GM10248 (cell line): ENCODE measurements at regions not wholly inside any gene's neighbourhood (a gene's known extent, or its start where the extent isn't known, plus 50 kb on each side); places are given as distances from the start of the nearest gene placed in this dataset.

Source experiments
- CTCF ChIA-PET: fragments of 300-600 bp; sonication (Branson Sonifier 250); formaldehyde crosslinking; extraction: SDS; loops from one replicate; lab custom pipeline; 2021; ENCODE audit warnings: antibody characterized with exemption; lab: Yijun Ruan, JAX
- POLR2A ChIA-PET: fragments of 350-650 bp; sonication (Branson Sonifier 250); formaldehyde crosslinking; extraction: SDS; loops from one replicate; lab custom pipeline; 2020; ENCODE audit warnings: antibody characterized with exemption; lab: Yijun Ruan, JAX
- DNase-seq: peaks from one replicate; pipeline ENCODE4 v3.0.0; 2012; ENCODE audit errors: extremely low spot score
- TF ChIP-seq, protein P1 (sequence below): IDR thresholded peaks from 2 replicates; pipeline ENCODE4 v1.5.1; 2012; ENCODE audit warnings: mild to moderate bottlenecking, low read depth; ENCODE audit errors: extremely low read depth, missing control alignments, control extremely low read depth

DNA sequence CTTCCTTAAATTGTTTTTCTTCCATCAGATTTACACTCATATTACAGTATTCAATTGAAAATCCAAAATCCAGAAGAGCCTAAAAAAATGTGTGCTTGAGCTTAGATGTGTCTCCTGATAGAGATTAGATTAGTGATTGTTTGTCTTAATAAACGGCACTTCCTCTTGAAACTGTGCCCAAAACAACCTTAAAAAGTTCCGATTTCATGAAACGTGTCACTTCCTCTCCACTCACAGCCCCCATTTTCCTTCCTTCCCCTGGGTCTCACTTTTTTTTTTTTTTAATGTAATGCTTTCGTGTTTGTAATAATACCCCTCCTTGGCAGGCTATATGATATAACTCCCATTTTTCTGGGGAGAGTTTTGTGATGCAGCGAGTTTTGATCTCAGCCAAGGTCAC lies 114.8 kb upstream of the ADO start:
- TF ChIP-seq, protein P1, sequence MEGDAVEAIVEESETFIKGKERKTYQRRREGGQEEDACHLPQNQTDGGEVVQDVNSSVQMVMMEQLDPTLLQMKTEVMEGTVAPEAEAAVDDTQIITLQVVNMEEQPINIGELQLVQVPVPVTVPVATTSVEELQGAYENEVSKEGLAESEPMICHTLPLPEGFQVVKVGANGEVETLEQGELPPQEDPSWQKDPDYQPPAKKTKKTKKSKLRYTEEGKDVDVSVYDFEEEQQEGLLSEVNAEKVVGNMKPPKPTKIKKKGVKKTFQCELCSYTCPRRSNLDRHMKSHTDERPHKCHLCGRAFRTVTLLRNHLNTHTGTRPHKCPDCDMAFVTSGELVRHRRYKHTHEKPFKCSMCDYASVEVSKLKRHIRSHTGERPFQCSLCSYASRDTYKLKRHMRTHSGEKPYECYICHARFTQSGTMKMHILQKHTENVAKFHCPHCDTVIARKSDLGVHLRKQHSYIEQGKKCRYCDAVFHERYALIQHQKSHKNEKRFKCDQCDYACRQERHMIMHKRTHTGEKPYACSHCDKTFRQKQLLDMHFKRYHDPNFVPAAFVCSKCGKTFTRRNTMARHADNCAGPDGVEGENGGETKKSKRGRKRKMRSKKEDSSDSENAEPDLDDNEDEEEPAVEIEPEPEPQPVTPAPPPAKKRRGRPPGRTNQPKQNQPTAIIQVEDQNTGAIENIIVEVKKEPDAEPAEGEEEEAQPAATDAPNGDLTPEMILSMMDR = no peak
- ChIA-PET CTCF (interaction anchor here (1.3 to 1.9 kb wide), 2 partner anchors 11 to 42 kb away, joined by 3 to 8 read pairs; no protein-coding TSS in a partner anchor), POLR2A (no interaction called here)
- DNase-seq = no peak

DNA sequence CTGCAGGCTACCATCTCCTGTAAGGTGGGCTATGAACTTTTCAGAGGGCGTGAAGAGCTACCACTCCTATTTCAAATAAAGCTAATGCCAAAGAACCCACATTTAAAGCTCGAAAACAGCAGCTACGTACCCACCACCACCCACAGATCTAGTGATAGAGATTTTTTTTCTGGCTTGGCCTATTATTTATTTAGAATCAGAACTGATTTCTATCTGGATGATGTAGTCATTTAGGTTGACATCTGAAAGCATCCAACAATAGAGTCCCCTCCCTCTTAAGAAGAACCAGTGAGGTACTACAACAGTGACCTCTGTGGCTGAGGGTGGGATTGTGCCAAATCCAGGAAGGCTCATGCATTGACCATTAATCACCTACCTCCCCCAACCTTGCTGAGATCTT lies 113.8 kb upstream of the ADO start:
- ChIA-PET POLR2A (no interaction called here), CTCF (interaction anchor here (1.1 to 1.8 kb wide), 4 partner anchors 10 to 80 kb away, joined by 3 to 6 read pairs (median 4); no protein-coding TSS in a partner anchor)
- TF ChIP-seq, protein P1 = no peak
- DNase-seq = no peak

DNA sequence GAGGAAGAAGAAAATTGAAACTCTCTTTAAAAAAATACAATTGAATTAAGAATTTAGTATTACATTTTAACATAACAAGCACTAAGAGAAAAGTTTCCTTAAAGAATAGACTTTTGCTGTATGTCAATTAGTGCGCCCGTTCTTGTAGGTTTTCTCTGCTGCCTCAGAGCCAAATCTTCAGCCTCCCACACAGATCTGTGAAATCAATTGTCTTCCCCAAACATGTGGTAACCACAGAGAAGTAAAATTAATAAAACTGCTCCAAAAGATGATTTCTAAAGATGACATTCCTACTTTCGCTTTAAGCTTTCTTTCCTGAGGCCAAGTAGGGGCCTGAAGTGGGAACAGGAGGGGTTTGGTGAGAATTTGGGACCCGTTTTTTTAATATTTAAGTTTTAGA lies 113.2 kb upstream of the ADO start:
- TF ChIP-seq, protein P1 = no peak
- ChIA-PET CTCF (interaction anchor here (1.4 to 1.8 kb wide), 3 partner anchors 10 to 159 kb away, joined by 3 to 6 read pairs (median 4); no protein-coding TSS in a partner anchor), POLR2A (no interaction called here)
- no peak for DNase-seq

DNA sequence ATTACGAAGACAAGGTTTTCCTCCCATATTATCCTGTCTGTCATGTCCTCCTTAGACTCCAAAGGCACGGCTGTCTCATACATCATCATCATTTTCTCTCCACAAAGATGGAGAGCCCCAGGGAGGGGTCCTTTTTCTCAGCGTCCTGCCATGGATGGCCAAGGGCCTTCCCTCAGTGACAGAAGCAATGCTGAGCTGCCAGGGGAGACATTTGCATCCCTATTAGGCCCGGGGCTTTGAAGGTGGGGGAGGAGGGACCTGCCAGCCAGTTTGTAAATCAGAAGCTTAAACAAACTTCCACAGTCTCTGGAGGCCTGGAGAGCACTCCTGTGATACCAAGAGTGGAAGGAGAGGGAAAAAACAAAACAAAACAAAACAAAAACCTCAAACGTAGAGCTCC lies 112.4 kb upstream of the ADO start:
- DNase-seq = no peak
- POLR2A ChIA-PET = no interaction called here
- CTCF ChIA-PET = interaction anchor here (1.0 to 1.8 kb wide), 4 partner anchors 11 to 159 kb away, joined by 3 to 9 read pairs (median 5); no protein-coding TSS in a partner anchor
- TF ChIP-seq, protein P1 = no peak

DNA sequence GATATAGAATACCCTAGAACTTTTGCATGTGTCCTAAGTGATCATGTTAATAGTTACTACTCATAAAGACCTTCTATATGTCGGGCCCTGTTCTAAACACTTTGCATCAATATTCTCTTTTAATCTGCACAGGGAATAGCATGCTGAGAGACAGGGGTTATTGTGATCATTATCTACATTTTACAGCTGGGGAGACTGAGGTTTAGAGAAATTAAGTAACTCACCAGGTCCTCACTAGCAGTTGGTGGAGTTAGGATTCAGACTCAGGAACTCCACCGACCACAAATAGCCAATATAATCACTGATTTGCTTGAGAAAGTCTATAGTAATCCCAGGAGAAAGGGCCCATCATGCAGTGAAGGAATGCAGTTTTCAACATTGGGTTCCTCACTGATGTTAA lies 111.2 kb upstream of the ADO start:
- TF ChIP-seq, protein P1 = no peak
- DNase-seq = no peak
- ChIA-PET POLR2A (no interaction called here), CTCF (interaction anchor here (0.6 to 6.3 kb wide), 9 partner anchors 7 to 124 kb away, joined by 3 to 42 read pairs (median 3); no protein-coding TSS in a partner anchor)

DNA sequence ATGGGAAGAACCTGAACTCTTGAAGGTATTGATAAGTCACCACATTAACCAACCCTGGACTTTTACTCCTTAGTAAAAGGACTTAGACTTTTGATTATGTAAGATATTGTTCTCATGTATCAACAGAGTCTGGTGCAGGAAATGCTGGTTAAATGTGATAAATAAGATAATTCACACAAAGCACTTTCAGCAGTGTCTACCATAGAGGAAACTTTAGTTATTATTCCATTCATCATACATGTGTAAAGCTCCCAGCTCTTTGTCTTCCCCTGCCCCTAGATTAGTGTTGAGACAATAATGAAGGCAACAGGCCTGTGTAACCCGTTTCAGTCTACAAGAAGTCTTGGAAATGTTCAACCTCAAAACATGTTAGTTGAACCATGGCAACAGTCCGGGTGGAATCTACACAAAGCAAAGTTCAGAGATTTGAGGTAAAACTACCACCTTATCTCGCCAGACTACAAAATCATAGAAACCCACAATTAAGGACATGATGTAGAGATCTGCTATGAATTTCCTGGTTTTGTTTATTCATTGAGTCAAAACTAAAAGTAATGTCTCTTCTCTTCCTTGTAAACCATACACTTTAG lies 109.9 kb upstream of the ADO start:
- CTCF ChIA-PET = interaction anchor here (0.9 to 6.3 kb wide), 12 partner anchors 7 to 123 kb away, joined by 3 to 42 read pairs (median 3); no protein-coding TSS in a partner anchor
- TF ChIP-seq, protein P1 = no peak
- no peak for DNase-seq
- POLR2A ChIA-PET = no interaction called here
